Lower leg skin (tissue), 3 donors: ENCODE measurements at regions not wholly inside any gene's neighbourhood (a gene's known extent, or its start where the extent isn't known, plus 50 kb on each side); places are given as distances from the start of the nearest gene placed in this dataset.

Experiments used
- CTCF ChIP-seq, 3 donors: fragments of 450-650 bp; IDR thresholded peaks; one replicate each; pipeline ENCODE4 v1.5.1; 2016; ENCODE audit warnings: antibody characterized with exemption in 3 of 3, mild to moderate bottlenecking in 3 of 3, moderate library complexity in 2 of 3
- POLR2A ChIP-seq, 2 donors: fragments of 450-650 bp; IDR thresholded peaks; one replicate each; pipeline ENCODE4 v1.6.1; 2016 to 2017; ENCODE audit warnings: antibody characterized with exemption in 2 of 2, mild to moderate bottlenecking in 1 of 2, moderate library complexity in 1 of 2

GRCh38 chr9:13983607-13984006, 330.3 kb downstream of the NFIB start:
- TF ChIP-seq CTCF (IDR thresholded peaks at IDR 0.05) (no peak), POLR2A (IDR thresholded peaks at IDR 0.05) (no peak)
